ENCODE measurements at regions not wholly inside any gene's neighbourhood (a gene's known extent, or its start where the extent isn't known, plus 50 kb on each side); places are given as distances from the start of the nearest gene placed in this dataset.

- no peak for DNase-seq
These were observed 125.3 kb downstream of the TSHZ3 start for GRCh38 chr19:31223740-31224534.

GRCh38 chr19:31220540-31220939, 128.7 kb downstream of the TSHZ3 start:
- peak; percentile 3 for DNase-seq

- no peak for DNase-seq
These were observed 134.2 kb downstream of the TSHZ3 start for GRCh38 chr19:31214997-31215396.

GRCh38 chr19:31214086-31214485, 135.2 kb downstream of the TSHZ3 start:
- peak; percentile 79 for DNase-seq

- DNase-seq, result no peak
These were observed 138.1 kb downstream of the TSHZ3 start for GRCh38 chr19:31211088-31211487.

- no peak for DNase-seq
These were observed 143.2 kb downstream of the TSHZ3 start for GRCh38 chr19:31205887-31206518.

GRCh38 chr19:31204115-31204514, 145.1 kb downstream of the TSHZ3 start:
- DNase-seq, result no peak

- DNase-seq, result no peak
These were observed 164.0 kb downstream of the TSHZ3 start for GRCh38 chr19:31185261-31185660.

- no peak for DNase-seq
These were observed 167.7 kb downstream of the TSHZ3 start for GRCh38 chr19:31181535-31181934.

- DNase-seq, result no peak
These were observed 168.3 kb downstream of the TSHZ3 start for GRCh38 chr19:31180907-31181306.

- DNase-seq, result no peak
These were observed 169.8 kb downstream of the TSHZ3 start for GRCh38 chr19:31179471-31179852.

- no peak for DNase-seq
These were observed 170.3 kb downstream of the TSHZ3 start for GRCh38 chr19:31178833-31179470.

- DNase-seq, result no peak
These were observed 172.0 kb downstream of the TSHZ3 start for GRCh38 chr19:31177246-31177645.

- DNase-seq, result no peak
These were observed 173.5 kb downstream of the TSHZ3 start for GRCh38 chr19:31175564-31176348.

- DNase-seq, result no peak
These were observed 174.3 kb downstream of the TSHZ3 start for GRCh38 chr19:31174948-31175347.

GRCh38 chr19:31173991-31174390, 175.2 kb downstream of the TSHZ3 start:
- DNase-seq, result no peak

GRCh38 chr19:31171936-31172335, 177.3 kb downstream of the TSHZ3 start:
- no peak for DNase-seq

GRCh38 chr19:31170046-31170445, 179.2 kb downstream of the TSHZ3 start:
- no peak for DNase-seq

GRCh38 chr19:31168106-31168625, 181.1 kb downstream of the TSHZ3 start:
- DNase-seq, result no peak

GRCh38 chr19:31167690-31168089, 181.5 kb downstream of the TSHZ3 start:
- no peak for DNase-seq

- DNase-seq, result no peak
These were observed 183.0 kb downstream of the TSHZ3 start for GRCh38 chr19:31166206-31166605.

GRCh38 chr19:31164791-31165251, 184.4 kb downstream of the TSHZ3 start:
- no peak for DNase-seq
